T-helper 22 cell (primary cell): ENCODE measurements at regions not wholly inside any gene's neighbourhood (a gene's known extent, or its start where the extent isn't known, plus 50 kb on each side); places are given as distances from the start of the nearest gene placed in this dataset.
A peak's percentile ranks its signal among the peaks of the same experiment; 100 is the strongest.
"Not testable (repeated sequence)": the region's sequence is repeated elsewhere in the genome, so short reads cannot be mapped to it uniquely, and the experiment has no call there.

Experiments
- DNase-seq: peaks from one replicate; pipeline ENCODE4 v3.0.0-alpha.2; 2020; ENCODE audit warnings: low read depth

DNA sequence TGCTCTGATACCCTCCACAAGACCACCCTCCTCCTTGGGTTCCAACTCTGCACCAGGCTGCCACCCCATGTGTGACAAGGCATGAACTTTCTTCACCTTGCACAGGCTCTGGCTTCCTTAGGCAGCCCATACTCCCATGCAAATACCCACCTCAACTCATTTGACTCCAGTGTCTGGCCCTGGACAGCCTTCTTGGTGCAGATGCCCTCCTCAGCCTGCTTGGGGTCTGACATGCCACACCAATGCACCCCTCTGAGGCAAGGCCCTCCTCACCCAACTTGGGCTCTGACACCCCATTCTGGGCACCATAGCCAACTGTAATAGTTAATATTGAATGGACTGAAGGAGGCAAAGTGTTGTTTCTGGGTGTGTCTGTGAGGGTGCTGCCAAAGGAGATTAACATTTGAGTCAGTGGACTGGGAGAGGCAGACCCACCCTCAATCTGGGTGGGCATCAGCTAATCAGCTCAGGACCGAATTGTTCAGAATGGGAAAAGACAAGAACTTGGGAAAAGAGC is 115.0 kb upstream of the EPB41L4A start:
- no peak for DNase-seq

DNA sequence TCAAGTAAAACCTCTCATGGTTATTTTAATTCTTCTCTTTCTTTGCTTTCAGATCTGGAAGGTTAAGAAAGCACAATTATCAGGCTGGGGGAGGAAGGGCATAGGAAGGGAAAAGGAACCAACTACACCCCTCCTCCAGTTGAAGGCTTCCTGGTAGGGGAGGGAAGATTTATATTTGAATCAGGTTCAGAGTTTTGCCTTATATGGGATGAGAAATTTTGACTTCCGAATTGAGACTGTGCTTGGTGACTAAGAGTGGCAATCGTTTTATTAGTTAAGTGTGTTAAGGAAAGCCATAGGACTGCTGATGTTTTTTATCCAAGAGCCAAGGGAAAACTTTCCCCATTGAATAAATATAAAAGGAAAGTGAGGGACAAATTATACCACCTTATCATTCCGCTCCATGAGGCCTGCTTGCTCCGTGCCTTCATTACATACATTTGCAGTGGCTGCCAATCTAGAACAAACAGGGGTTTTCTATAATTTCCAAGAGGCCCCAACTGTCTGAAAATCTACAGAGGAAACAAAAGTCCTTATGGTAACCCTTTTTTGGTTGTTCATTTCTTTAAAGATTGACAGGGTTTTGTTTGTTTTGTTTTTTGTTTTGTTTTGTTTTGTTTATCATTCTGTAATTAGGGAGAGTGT is 115.7 kb upstream of the EPB41L4A start:
- no peak for DNase-seq

DNA sequence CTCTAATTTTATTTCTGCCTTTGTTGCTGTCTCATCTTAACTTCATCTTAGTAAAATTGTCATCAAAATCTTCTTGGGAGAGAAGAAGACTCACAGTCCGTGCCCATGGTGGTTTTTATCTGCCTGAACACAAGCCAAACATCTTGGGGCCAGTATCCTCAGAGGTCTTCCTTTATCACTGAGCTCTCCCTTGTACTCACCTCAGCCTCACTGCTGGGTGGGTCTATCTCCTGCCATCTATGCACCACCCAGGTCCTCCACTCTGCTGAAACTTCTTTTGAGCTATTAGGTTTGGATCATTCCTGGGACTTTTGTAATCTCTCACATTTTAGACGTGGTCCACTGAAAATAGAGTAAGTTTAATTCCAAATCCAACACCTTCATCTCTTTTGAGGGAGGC is 116.3 kb upstream of the EPB41L4A start:
- DNase-seq: no peak

DNA sequence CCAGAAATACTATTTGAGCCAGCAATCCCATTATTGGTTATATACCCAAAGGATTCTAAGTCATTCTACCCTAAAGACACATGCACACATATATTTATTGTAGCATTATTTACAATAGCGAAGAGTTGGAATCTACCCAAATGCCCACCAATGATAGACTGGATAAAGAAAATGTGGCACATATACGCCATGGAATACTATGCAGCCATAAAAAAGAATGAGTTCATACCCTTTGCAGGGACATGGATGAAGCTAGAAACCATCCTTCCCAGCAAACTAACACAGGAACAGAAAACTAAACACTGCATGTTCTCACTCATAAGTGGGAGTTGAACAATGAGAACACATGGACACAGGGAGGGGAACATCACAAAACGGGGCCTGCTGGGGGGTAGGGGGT is 125.5 kb upstream of the EPB41L4A start:
- DNase-seq: not testable (repeated sequence)

DNA sequence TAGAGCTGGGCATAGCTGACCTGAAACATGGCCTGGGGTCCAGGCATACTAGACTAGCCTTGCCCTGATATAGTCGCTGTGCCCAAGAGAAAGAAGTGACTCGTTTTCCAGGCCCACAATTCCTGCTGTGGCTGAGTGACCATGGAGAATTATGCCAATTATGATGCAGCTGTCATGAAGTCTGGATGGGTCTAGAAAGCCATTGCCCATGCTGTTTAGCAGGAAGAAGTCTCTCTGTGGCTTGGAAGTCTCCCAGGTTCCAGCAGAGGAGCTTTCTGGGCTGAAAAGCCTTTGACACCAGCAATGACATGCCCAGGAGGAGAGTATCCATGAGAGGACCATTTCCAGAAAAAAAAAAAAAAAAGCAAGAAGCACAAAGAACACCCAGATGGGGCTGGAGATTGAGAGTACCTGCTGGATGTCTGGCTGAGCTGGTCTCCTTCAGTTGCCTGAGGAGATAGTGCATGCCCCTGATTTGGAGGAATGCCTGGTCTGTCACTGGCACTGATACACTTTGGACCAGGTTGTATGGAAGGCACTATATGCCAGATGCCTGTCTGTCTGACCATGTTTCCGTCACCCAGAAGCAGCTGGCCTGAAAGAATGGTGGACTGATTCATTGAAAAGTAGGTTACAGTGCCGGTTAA is 128.0 kb upstream of the EPB41L4A start:
- no peak for DNase-seq

DNA sequence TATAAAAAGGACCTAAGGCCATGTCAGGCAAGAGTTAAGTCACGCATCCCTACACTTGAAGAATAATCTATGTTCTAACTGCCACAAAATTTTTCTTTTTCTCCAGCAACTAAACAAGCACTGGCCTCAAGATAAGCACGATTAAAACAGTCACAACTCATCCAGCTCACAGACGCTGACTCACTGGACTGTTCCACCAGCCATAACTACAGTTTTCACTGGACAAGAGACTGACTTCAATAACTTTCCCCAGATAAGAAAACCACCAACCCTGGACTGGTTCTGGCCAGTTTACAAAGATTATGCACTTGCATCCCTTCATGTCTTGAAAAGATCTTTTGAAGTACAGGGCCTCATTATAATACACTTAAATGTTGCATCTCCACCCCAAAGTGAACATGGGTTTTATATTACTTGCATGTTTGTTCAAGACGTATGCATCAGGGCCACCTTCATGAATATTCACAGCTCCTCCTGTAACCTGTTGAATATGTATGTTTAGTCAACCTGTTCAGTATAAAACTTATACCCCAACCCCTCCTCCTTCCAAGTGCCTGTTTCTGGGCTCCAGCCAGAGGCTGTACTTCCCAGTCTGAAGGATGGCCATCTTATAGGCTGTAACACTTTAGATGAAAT is 129.3 kb upstream of the EPB41L4A start:
- DNase-seq: no peak

DNA sequence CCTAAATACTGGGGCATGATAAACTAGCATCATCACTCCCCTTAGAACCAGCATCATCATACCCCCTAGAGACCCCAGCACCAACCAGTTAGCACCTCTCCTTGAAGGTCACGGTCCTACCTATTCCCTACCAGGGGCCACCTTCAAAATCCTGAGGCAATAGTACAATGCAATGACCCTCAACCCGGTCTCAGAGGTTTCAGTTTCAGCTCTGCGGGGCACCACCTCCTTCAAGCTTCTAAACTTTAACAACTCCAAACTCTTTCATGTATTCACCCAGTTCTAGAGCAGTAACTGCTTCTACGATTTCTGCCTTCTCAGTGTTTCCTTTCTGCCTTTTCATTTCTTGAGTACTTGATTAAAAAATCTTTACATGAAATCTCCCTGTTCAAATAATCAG is 130.1 kb upstream of the EPB41L4A start:
- DNase-seq: no peak

DNA sequence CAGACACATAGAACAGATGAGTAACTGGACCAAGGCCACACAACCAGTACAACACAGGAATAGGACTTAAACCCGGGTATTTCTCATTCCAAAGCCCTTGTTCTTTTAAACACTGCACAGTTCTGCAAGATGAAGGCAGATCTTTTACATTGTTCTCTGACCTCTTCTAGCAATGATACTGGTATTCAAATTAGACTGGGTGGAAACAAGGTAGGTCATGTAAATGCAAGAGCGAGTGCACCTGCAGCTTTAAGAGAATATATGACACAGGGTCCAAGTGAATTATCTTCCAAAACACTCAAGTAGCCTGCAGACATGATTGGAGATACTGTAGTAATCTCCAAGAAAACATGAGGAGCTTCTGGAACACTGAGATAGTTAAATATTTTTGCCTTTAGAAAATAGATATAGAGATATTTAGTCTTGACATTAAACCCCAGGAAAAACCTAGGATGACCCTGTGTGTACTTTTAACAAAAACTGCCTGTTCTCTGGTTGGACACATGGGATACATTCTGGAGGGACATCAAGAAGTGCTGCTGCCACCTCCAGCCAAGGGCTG is 130.6 kb upstream of the EPB41L4A start:
- DNase-seq: no peak

DNA sequence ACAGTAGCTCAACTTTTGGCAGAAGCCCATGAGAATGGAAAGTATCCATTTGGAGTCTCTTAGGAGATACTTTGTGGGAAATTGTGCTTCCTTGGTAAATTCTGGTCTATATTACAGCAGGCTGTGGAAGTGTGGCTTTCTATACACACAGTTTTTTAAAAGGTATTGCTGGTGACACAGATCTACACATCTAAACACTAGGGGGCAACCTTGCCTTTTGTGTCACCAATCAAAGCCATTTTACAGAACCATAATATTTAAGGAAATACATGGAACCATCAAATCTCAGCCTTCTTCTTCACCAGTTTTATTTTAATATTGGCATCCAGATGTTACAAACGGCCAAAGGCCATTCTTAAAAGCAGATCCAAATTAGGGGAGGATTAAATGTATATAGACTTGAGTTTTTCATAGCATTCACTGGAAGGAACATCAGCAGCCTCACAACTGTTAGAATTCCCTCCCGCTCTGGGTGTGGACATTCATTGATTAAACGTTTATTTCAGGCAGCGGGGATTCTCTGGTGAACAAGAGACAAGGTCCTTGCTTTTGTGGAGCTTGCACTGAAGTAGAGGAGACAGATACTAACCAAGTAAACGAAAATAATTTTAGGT is 132.4 kb upstream of the EPB41L4A start:
- DNase-seq: peak; percentile 2

DNA sequence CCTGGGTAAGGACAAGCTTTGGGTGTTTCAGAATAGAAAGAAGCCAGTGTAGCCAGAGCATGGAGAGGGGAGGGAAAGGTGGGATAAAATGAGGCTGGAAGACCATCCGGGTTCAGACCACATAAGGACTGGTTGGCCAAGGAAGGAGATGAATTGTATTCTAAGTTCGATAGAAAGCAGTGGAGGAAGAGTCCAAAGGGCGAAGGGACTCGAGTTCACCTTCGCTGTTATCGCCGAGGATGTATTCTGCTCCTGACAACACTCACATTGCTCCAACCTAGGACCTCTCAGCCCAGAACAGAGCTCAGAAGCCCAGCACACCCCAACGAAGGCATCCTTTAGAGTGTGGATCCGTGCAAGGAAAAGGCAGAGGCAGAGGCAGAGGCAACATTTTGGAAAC is 133.1 kb upstream of the EPB41L4A start:
- DNase-seq: no peak

DNA sequence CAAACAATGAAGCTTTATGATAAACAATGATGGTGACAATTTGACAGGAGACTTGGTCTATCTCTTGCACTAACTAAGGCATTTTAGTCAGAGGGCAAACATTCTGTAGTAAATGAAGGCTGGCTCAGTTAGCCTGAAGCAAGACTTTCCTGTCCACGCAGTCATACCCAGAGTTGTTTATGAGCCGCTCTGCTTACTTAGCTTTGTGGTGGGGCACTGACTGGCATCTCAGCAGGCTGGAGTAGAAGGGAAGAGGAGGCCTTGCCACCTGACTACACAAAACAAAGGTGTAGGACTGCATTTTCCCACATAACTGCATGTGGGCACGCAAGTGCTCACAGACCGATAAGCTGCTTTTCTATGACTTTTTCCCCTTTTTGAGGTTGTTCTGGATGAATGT is 133.7 kb upstream of the EPB41L4A start:
- no peak for DNase-seq

DNA sequence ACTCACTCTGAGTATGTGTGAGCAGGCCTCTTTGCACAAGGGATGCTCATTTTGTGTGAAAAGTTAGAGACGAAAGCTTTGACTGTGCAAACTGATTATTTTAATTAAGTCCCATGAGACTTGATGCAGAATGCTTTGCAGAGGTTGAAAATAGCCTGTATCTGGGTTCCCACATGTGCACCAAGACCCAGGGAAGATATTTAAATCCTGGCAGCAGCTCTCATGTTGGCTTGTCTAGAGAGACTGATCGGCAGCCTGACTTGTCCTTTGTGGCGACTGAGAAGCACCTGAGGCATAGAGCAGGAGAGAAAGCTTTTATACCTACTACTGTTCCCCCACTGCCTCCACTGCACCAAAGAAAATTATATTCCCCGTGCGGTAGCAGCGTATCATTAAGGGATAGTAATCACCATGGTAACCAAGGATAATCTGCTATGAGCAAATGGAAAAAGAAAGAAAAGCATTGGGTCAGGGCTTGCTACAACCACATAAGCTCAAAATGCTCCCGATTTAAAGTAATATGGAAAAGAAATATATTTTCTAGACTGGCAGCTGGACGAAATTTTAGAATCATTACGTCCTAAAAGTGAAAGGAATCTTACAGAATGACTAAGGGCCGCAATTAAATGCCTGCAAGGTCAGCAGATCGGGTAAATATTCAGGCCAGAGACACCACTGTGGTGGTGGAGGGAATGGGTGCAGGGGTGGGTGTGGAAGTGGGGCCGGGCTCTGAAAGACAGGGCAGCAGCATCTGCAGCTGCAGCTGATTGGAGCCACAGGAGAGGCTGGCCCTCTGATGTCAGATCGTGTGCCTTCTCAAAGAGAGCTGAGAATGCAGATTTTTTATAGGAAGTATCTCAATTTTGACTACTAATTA is 135.3 kb upstream of the EPB41L4A start:
- no peak for DNase-seq

DNA sequence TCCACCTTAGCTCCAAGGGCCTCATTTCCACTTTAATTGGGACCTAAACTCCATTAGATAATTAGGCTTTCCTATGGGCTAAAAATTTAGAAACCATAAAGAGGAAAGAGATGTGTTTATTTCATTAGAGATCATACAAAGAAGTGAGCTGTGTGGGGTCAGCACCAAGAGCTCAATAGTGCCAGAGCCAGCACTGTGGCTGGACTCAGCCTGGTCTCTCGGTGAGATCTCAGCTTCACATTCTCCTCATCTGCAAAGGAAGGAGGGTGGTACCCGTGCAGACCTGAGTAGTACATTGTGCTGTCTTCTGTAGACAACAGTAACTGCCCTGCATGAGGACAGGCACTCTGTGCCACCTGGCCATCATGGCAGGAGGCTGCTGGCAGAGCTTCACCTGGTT is 136.1 kb upstream of the EPB41L4A start:
- DNase-seq: no peak

DNA sequence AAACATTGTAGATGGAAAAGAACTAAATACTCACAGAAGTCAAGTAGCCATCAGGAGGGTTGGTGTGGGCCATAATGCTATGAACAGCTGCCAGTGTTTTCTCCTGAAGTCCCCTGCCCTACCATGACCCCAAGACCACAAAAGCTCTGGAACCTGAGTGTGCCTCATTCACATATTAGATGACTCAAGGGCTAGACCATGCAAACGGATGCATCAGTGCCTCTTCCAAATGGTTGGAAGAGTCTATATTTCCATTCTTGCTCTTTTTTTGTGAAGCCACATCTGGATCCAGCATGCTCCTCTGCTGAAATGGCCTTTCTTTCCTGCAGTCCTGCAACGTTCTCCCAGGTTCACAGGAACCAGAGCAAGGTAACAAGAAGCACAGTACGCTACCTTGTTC is 136.6 kb upstream of the EPB41L4A start:
- no peak for DNase-seq

DNA sequence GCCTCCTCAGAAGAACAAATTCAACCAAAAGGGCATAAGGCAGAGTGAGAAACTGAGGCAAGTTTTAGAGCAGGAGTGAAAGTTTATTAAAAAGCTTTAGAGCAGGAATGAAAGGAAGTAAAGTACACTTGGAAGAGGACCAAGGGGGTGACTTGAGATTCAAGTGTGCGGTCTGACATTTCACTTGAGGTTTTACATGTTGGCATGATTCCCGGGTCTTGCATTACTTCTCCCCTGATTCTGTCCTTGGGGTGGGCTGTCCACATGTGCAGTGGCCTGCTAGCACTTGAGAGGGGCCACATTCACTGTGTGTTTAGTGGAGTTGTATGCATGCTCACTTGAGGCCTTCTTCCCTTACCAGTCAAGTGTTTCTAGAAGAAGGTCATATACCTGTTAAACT is 140.4 kb upstream of the EPB41L4A start:
- DNase-seq: not testable (repeated sequence)

DNA sequence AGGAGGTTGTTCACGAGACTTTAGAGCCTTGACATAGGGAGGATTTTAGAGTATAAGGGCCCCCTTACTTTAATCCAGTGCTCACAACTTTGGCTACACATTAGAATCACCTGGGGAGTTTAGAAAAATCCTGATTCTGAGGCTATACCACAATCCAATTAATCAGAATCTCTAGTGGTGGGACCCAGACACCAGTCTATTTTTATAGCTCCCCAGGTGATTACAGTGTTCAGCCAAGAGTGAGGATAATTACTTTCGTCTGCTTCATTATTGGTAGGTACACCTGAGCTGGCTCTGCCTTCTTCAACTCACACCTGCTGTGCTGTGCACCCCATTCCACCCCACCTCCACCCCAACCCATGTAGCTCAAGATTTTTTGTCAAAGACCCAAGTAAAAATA is 141.3 kb upstream of the EPB41L4A start:
- no peak for DNase-seq

DNA sequence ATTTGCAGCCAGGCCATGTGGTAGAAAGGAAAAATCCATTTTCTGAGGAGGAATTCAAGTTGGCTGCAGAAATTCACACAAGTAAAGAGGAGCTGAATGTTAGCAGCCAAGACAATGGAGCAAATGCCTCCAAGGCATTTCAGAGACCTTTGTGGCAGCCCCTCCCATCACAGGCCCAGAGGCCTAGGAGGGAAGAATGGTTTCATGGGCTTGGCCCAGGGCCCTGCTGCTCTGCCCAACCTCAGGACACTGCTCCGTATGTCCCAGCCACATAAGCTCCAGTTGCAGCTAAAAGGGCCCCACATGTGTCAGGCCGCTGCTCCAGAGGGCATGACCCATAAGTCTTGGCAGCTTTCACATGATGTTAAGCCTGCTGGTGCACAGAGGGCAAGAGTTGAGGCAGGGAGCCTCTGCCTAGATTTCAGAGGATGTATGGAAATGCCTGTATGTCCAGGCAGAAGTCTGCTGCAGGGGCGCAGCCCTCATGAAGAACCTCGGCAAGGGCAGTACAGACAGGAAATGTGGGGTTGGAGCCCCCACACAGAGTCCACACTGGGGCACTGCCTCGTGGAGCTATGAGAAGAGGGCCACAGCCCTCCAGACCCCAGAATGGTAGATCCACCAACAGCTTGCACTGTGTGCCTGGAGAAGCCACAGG is 144.2 kb upstream of the EPB41L4A start:
- DNase-seq: no peak

DNA sequence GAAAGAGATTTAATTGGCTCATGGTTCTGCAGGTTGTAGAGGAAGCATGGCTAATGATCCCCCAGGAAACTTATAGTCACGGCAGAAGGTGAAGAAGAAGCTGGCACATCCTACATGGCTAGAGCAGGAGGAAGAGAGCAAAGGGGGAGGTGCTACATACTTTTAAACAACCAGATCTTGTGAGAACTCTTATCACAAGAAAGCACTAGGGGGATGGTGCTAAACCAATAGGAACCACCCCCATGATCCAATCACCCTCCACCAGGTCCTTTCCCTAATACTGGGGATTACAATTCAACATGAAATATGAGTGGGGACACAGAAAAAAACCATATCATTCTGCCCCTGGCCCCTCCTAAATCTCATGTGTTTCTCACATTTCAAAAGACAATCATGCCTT is 147.2 kb upstream of the EPB41L4A start:
- no peak for DNase-seq

DNA sequence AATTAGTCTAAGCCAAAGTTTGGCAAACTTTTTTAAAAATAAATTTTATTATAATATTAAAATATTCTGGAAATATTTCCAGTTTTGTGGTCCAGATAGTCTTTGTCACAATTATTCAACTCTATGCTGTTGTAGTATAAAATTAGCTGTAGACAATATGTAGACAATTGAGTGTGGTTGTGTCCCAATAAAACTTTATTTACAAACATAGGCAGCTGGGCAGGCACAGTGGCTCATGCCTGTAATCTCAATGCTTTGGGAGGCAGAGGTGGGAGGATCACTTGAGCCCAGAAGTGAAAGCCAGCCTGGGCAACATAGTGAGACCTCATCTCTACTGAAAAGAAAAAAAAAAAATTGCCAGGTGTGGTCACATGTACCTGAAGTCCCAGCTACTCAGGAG is 150.5 kb upstream of the EPB41L4A start:
- DNase-seq: no peak

DNA sequence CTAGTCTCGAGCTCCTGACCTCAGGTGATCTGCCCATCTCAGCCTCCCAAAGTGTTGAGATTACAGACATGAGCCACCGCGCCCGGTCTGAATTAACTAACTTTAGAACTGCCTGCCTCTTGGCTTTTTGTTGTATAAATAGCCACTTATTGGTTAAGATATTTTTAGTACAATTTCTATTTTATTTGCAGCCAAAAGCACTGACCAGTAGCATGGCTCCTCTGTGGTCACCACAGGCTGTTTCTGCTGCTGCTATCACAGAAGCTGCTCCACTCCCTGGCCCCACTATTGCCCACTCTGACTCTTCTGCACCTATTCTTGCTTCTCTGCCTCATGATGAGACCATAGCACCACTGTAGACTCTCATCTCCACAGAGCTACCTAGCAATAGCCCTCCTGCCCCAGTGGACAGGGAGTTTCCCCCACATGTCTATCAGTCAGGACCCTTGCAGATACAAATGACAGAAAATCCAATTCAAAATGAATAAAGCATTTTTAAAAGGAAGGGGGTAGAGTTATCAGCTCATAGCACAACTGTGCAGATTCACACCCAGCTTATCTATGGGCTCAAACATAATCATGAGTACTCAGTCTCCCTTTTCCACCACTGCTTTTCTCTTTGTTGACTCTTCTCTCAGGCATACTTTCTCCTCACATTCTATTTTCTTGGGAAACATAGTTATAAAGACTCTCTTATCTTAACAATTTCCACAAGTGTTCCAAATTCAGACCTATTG is 151.8 kb upstream of the EPB41L4A start:
- DNase-seq: no peak
